ENCODE measurements at regions not wholly inside any gene's neighbourhood (a gene's known extent, or its start where the extent isn't known, plus 50 kb on each side); places are given as distances from the start of the nearest gene placed in this dataset.
"Not testable (repeated sequence)": the region's sequence is repeated elsewhere in the genome, so short reads cannot be mapped to it uniquely, and the experiment has no call there.

DNA sequence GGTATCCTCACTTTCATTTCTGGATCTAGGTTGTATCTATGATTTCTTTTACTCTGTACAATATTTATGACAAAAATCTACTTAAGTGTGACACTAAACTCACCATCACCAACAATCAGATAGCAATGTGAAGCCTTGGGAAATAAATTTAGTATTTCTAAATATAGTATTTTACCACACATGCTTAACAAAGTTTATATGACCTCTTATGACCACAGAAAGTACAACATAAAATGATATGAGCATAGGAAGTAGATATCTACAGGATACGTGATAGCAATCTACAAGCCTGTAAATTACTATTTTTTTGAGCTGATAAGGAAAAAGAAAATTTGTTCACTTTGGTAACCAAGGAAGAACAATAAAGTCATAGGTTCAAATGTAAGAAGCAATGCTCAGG lies 910.4 kb upstream of the CITED2 start:
- DNase-seq (ENCODE audit: low read depth, low spot score) = no peak

DNA sequence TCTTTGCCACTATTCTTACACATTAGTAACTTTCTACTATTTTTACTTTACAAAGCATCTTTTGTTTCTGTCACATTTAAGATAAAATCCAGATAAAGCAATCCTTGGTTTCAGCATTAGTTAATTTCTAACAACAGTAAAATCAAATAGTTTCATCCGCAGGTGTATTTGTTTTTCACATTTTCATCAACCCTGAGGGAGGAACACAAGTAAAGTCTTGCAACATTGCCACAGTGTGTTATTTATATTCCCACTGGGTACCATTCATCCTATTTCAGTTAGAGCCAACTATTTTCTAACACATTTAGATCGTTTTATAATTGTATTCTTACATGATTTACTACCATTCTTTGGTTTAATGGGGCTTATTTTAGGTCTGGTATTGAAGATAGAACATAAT lies 908.7 kb upstream of the CITED2 start:
- no peak for DNase-seq (ENCODE audit: low read depth, low spot score)

DNA sequence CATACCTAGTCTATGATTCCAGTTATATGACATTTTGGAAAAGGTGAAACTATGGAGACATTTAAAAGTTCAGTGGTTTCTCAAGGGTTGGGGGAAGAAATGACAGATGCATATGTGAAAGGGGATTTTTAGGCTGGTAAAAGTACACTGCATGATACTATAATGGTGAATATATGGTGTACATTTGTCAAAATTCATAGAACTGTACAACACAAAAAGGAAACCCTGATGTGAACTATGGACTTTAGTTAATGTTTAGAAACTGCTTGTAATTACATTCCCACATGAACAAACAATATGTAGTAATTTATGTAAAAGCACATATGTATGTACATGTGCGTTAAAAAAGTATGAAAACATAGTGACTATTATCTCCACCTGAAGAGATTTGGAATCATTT lies 907.3 kb upstream of the CITED2 start:
- DNase-seq (ENCODE audit: low read depth, low spot score) = no peak

DNA sequence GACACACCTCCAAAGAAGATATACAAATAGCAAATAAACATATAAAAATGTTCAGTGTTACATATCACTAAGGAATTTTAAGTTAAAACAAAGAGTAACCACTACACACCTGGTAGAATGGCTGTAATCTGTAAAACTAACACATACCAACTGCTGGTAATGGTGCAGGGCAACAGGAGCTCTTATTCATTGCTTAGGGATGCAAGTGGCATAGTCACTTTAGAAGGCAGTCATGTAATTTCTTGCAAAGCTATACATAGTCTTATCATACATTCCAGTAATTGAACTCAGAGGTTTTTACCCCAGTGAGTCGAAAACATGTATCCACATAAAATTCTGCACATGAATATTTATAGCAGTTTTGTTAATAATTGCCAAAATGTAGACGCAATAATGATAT lies 906.8 kb upstream of the CITED2 start:
- DNase-seq (ENCODE audit: low read depth, low spot score) = no peak

DNA sequence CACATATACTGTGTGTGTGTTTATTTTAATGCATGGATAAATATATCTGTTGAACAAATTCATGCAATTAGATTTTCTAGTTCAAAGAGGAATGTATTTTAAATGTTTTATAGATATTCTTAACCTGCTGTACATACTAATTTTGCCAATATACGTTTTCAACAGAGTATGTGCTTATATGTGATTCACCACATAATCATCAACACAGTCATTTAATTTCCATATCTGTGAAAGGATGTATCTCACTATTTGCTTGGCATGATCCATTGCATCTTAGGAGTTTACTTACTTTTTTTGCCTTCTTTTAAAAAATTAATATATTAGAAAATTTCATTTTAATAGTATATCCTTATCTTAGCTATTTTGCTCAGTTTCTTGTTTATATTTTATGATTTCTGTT lies 902.3 kb upstream of the CITED2 start:
- DNase-seq (ENCODE audit: low read depth, low spot score) = no peak

DNA sequence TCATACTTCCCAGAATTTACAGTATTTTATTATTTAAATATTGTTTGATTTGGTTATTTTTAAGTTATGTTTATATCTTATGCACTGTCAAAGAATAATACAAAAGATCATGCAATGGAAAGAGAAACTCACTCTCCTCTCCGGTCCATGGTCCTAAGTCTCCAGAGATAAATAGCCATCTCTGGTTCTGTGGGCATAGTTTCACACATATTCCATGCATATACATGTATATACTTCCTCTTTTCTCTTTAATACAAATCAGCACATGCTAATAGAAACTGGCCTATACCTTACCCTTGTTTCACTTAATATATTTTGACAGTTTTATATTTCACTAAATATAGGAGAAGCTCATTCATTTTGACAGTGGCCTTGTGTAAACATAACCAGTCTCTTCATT lies 901.7 kb upstream of the CITED2 start:
- DNase-seq (ENCODE audit: low read depth, low spot score) = no peak

DNA sequence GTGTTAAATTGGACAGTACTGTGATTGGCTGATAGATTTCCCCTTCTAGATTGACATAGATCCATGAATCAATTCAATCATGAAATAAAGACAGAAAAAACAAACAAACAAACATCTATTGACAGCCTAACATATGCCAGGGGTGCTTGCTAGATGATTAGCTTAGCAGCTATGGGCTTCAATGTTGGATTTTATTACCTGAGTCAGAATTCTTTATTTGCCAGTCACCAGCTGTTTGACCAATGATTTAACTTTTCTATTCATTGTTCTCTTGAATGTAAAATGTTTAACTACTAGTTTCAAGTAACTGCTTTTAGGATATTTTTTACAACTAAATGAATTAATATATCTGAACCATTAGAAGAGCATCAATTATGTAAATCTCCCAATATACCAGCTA lies 901.3 kb upstream of the CITED2 start:
- no peak for DNase-seq (ENCODE audit: low read depth, low spot score)

DNA sequence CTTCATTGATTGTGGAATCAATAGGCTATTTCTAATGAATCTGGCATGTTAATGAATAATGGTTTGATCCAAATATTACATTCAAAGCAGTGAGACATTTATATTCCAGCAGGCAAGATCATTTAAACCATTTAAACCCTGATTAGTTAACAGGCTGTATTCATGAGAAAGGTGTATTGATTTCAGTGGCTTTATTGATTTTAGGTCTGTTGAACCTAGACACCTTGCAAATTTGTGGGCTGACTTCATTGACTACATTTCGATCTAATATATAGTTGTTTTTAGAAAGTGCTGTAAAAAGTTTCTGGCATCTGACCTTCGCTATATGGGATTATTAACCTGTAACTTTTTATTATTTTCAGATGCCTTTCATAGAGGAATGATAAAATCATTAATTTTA lies 900.1 kb upstream of the CITED2 start:
- no peak for DNase-seq (ENCODE audit: low read depth, low spot score)

DNA sequence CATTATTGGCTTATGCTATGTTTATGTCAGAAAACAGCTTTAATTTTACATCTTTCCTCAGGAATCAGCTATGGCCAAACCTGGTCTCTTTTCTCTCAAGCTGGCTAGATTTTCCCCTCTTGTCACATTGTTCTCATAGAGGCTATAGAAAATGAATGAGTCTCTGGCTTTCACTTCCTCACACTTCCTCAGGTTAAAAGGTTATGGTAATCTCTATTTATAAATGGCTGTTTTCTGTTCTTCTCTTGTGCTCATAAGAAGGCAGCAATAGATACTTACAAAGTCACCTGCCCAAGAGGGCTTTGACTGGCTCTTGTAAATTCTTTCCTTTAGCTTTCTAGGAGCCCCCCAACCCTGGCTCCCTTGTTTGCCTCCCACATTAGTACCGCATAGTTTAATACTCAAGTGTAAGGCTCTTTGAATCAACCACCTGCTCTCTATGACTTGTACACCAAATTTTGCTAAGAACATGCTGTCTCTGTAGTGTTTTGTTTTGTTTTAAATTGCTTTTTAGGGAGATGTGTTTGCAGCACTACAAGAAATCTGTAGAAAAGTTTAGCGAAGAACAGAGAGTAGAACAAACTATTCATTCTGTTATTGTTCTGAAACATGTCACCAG lies 897.4 kb upstream of the CITED2 start:
- DNase-seq (ENCODE audit: low read depth, low spot score) = no peak

DNA sequence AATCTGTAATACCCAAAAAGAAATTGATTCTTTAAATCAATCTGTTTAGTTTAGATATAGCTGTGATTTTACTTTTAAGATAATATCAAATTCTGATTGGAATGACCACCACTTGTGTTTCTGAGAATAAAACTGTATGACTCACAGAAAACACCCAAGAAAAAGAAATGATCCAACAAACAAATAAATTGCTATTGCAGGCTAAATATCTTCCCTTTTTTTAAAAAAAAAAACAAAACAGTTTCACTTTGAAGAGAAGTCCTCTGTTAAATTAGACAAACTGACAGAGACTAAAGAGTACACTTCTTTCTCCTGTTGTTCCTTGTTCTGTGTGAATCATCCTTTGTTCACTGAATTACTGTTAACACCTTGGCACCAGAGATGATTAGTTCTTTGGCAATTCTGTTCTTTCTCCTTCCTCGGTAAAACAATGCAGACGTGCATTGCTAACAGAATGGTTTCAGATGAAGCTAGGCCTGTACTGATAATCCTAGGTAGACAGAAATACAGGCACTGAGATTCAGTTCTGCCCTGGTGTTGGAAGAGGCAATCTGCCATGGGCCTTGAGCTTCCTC lies 895.2 kb upstream of the CITED2 start:
- DNase-seq (ENCODE audit: low read depth, low spot score) = no peak

DNA sequence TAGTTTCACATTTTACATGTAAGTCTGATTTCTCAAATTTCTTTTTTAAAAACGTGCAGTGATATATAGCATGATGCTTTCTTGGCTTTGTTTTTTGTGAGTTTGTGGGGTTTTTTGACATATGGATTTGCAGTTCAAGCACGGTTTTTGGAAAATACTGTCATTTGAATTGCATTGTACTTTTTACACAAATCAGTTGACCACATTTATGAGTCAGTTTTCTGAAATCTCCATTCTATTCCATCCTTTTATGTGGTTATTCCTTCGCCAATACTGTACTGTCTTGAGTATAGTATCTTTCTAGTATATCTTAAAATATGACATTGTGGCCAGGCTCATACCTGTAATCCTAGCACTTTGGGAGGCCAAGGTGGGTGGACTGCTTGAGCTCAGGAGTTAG lies 890.0 kb upstream of the CITED2 start:
- DNase-seq (ENCODE audit: low read depth, low spot score) = no peak

DNA sequence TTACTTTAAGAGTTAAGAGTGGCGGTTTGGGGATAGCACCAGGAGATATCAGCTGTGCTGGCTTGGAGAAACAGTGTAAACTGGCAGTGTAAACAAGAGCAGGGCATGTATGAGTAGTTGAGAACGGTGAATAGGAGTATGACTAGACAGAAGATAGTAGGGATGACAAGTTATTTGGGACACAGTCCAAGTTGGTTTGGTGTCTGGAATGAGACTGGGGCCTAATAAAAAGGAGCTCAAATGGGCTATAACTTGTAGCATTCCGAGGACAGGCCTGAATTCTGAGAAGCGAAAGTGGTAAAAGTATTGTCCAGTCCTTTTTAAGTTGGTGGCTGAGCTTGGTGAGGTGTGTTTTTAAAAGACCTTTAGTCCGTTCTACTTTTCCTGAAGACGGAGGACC lies 883.9 kb upstream of the CITED2 start:
- not testable (repeated sequence) for DNase-seq (ENCODE audit: low read depth, low spot score)

DNA sequence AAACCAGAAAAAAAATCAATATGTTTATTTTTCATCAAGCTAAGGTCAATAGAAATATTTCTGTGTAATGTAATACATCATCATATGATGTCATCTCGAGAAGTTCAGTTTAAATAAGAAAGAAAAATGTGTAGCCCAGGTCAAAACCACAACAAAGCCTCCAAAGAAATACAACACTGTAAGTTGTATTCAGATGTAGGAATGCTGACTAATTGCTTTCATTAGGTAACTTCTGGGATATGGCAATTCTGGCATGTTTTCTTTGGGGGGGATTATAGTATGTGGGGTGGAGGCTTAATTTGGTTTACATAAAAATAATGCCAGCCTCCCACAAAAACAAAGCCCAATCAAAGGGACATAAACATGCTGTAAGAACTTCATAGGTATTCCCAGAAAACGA lies 881.8 kb upstream of the CITED2 start:
- DNase-seq (ENCODE audit: low read depth, low spot score) = no peak

DNA sequence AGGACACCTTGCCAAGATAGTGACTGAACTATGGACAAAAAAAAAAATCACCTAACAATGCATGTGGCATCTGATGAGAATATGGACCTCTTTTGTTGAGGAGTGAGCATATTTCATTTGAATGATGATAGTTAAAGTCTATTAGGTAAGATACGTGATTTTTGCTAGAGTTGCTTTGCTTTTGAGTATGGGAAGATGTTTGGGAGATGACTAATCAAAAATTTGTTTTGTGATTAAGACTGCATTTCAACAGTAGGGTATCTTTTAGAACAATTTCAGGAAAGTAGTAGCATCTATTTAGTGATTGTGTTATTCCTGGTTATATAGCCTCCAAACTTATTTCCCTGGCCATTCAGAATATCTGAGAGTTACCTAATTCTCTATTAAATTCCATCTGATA lies 878.6 kb upstream of the CITED2 start:
- no peak for DNase-seq (ENCODE audit: low read depth, low spot score)

DNA sequence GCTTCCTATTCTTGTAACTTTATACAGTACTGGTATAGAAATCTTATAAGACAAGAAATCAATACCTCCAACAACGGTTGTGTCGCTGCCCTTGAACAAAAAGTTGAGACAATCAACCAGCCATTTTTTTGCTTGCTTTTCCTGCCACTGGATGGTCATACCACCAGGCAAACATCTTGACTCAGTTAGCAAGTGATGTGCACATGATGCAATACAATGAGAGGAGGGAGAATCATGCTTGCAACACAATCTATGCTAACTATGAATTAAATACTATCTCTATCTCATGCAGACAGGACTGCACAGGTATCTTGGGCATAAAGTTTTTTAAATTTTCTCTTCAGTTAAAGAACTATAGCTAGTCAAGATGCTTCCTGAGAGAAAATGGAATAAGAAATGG lies 877.7 kb upstream of the CITED2 start:
- DNase-seq (ENCODE audit: low read depth, low spot score) = no peak

DNA sequence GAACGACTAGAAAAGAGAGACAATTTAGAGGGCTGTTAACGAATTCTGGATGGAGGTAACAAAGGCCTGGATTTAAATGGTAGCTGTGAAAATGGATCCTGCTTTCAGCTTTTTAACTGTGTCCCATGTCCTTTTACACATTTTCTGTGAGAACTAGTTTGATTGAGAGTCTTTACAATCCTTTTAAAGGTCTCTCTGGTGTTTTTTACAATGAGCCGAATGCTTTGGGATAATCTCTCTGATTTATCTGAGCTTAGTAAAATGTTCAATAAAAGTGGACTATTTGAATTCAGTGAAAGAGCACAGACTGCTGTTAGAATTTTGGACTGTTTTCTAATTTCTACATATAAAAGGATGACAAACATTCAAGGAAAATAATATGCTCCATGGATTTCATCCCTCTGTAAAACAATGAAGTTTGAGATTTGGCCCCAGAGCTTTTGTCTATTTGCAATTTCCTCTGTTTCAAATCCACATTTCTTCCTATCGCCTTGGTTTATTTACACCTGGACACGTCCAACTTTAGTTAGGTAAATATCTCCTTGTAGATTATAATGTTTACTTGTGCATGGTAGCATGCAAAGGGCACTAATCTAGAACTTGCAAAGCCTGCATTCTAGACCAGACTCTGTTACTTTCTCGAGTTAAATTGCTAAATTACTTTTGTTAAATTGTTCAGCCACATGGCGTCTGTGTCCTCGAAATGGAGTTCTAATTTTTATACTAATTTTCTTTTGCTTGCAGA lies 871.0 kb upstream of the CITED2 start:
- DNase-seq (ENCODE audit: low read depth, low spot score) = no peak

DNA sequence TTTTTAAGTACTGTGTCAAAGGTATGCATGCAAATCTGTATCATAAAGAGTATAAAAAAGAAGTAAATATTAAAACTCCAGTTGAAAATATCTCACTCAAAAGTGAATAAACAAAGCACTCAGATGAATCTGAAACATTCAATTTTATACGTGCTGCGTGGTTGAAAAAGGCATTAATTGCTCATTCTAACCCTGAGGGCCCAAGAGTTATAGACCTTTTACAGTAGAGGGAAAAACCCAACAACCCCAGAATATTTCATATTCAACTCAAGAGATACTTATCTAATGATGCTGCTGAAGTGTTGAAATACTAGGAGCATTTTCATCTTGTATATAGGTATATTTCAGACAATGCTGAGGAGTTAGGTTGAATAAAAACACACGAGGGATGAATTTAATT lies 862.8 kb upstream of the CITED2 start:
- DNase-seq (ENCODE audit: low read depth, low spot score) = no peak

DNA sequence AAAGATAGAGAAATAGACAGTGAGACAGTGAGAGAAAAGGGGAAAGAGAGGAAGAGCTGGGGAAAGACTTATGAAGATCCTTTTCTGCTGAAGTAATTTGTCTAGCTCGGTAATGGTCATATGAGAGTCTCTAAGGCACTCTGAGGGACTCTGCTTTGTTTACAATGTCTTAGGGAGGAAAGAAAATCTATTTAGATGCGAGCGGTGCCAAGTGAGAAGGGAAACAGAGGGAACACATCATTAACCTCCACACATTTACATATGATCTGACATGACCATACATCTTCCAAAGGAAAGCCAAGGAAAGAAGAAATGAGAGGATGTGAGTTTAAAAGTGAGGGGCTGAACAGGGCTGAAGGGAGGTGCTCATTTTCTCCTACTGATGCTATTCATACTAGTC lies 862.3 kb upstream of the CITED2 start:
- DNase-seq (ENCODE audit: low read depth, low spot score) = no peak

DNA sequence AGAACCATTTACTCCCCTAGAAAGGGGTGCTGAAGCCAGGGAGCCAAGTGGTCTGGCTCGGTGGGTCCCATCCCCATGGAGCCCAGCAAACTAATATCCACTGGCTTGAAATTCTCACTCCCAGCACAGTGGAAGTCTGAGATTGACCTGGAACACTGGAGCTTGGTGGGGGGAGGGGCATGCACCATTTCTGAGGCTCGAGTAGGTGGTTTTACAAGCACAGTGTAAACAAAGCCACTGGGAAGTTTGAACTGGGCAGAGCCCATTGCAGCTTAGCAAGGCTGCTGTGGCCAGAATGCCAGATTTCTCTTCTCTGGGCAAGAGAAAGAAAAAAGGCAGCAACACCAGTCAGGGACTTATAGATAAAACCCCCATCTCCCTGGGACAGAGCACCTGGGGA lies 855.8 kb upstream of the CITED2 start:
- DNase-seq (ENCODE audit: low read depth, low spot score) = no peak

DNA sequence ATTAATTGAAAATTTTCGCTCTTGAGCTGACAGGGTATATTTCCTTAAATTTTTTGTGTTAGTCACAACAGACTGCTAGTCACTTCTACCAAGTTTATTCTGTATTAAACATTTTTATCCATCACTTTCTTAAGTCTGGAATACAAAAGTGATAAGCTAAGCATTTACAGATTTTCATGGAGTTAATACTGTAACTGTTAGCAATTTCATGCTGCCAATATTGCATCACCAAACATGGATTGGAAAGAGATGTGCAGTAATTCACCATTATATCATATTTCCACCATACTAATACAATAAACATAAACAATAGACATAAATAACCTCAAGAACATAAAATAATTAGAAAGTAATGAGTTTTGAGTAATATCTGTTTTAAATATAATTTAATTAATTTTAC lies 854.0 kb upstream of the CITED2 start:
- DNase-seq (ENCODE audit: low read depth, low spot score) = no peak

DNA sequence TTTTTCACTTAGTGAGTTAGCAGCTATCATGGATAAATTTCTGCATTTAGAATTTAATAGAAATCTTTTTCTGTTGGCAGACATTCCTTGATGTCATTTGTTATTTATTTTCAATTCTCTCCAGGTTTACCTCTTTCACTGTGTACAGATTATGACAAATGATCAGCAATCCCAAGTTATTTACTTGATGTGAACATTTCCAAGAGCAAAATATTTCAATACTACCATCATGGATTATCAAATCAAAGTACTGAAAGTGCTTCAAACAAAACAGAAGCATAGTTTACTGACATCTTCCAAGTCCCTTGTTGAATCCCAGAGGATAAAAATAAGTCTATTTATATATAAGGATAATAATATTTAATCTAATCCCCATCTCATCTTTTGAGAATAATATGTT lies 852.2 kb upstream of the CITED2 start:
- no peak for DNase-seq (ENCODE audit: low read depth, low spot score)

DNA sequence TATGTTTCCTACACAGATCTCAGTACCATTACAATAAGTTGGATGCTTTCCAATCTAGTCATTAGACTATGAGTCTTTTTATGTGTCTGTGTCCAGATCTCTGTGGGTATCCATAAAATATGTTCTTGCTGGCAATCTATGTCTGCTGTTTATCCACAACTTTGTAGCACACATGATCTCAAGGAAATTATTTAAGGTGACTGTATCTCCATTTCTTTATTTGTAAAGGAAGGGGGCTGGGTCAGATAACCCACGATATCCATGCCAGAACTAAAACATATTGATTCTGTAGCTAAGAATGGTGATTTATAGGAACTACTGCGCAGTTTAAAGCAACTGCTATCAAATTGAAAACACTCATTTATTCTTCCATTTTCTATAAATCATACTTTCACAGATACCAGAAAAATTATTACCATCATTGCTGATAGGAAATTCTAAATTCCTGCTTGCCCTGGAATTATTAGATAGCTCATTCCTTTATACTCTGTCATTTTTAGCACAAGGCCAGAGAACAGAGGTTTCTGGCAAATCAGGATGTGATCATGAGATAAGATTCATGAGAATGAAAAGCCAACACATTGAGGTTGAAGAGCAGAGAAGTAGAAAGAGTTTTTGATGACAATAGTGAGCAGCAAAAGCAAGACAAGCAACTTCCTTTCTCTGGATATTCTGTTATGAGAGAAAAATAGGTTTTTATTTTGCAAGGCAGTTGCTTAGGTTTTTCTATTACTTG lies 851.4 kb upstream of the CITED2 start:
- no peak for DNase-seq (ENCODE audit: low read depth, low spot score)

DNA sequence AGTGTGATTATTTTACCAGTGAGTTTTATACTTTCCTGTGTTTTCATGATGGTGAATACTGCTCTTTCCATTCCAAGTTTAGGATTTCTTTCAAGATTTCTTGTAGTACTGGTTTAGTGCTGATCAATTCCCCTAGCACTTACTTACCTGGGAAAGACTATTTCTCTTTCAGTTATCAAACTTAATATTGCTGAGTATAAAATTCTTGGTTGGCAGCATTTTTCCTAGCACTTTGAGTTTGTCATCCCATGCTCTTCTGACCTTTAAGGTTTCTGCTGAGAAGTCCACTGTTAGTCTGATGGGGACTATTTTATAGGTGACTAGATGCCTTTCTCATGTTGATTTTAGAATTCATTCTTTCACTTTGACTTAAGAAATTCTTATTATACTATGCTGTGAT lies 842.8 kb upstream of the CITED2 start:
- no peak for DNase-seq (ENCODE audit: low read depth, low spot score)
